H1 (cell line): ENCODE measurements at regions not wholly inside any gene's neighbourhood (a gene's known extent, or its start where the extent isn't known, plus 50 kb on each side); places are given as distances from the start of the nearest gene placed in this dataset.

Source experiments
- CTCF ChIA-PET: fragments of 300-600 bp; sonication (Branson Sonifier 250); formaldehyde crosslinking; loops from one replicate; lab custom pipeline; 2021; ENCODE audit not compliant: partially characterized antibody; lab: Charles Lee
- POLR2A ChIA-PET: fragments of 300-600 bp; sonication (Branson Sonifier 250); formaldehyde crosslinking; loops from one replicate; lab custom pipeline; 2021; ENCODE audit warnings: inconsistent platforms; ENCODE audit not compliant: partially characterized antibody; lab: Charles Lee
- DNase-seq, 2 experiments: peaks; one replicate each; pipeline versions ENCODE4 v3.0.0 to v3.0.0-alpha.2; 2010 to 2022; ENCODE audit warnings: low spot score in 2 of 2, low read depth in 1 of 2, mixed read lengths in 1 of 2
- FAIRE-seq: peaks from 2 replicates; lab custom pipeline; 2011; peaks lifted over from hg19 to GRCh38; lab: Jason Lieb, UNC
- H2AFZ ChIP-seq: 2 replicates; pipeline ENCODE4 v1.8.1; 2012; ENCODE audit warnings: low read length, inconsistent platforms
- H2AK5ac ChIP-seq: 2 replicates; pipeline ENCODE4 v1.6.1; 2013; ENCODE audit warnings: low read depth, low read length
- H2BK120ac ChIP-seq: replicated peaks from 2 replicates; pipeline ENCODE3; 2013; ENCODE audit warnings: low read depth, low read length, inconsistent platforms
- H2BK12ac ChIP-seq: 2 replicates; pipeline ENCODE4 v1.6.1; 2013; ENCODE audit warnings: low read depth, low read length
- H2BK15ac ChIP-seq: 2 replicates; pipeline ENCODE4 v1.6.1; 2013; ENCODE audit warnings: low read length
- H2BK20ac ChIP-seq: 2 replicates; pipeline ENCODE4 v1.6.1; 2013; ENCODE audit warnings: low read length
- H2BK5ac ChIP-seq: 2 replicates; pipeline ENCODE4 v1.6.1; 2013; ENCODE audit warnings: low read depth, low read length
- H3K14ac ChIP-seq: 2 replicates; pipeline ENCODE4 v1.6.1; 2013; ENCODE audit warnings: inconsistent platforms; ENCODE audit not compliant: insufficient read length
- H3K18ac ChIP-seq: 2 replicates; pipeline ENCODE4 v1.6.1; 2013; ENCODE audit warnings: low read length; ENCODE audit errors: extremely low read depth
- H3K23ac ChIP-seq: 2 replicates; pipeline ENCODE4 v1.6.1; 2013; ENCODE audit warnings: inconsistent platforms; ENCODE audit not compliant: insufficient read length
- H3K23me2 ChIP-seq: 2 replicates; pipeline ENCODE4 v1.6.1; 2013; ENCODE audit warnings: low read depth, low read length
- H3K27ac ChIP-seq: 2 replicates; pipeline ENCODE4 v1.6.1; 2011; ENCODE audit warnings: low read depth, low read length, inconsistent platforms
- H3K27me3 ChIP-seq, 4 experiments: replicated peaks in 1 of 4; 1 replicate in 1 of 4; 2 replicates in 3 of 4; pipeline versions ENCODE4 v1.6.1 to v1.8.1; 2011 to 2013; ENCODE audit warnings: low read length in 3 of 4, mild to moderate bottlenecking in 3 of 4, inconsistent platforms in 2 of 4, mixed read lengths in 2 of 4, moderate library complexity in 1 of 4; ENCODE audit not compliant: control insufficient read depth in 3 of 4, insufficient read depth in 3 of 4; ENCODE audit errors: extremely low read depth in 1 of 4
- H3K36me3 ChIP-seq, 4 experiments: 2 replicates each; pipeline versions ENCODE4 v1.6.1 to v1.8.1; 2011 to 2013; ENCODE audit warnings: mild to moderate bottlenecking in 4 of 4, low read length in 3 of 4, moderate library complexity in 2 of 4, control low read depth in 1 of 4, inconsistent platforms in 1 of 4; ENCODE audit not compliant: insufficient read depth in 4 of 4, control insufficient read depth in 2 of 4
- H3K4ac ChIP-seq: replicated peaks from 2 replicates; pipeline ENCODE3; 2013; ENCODE audit warnings: low read length, low read depth, mixed read lengths, inconsistent platforms; ENCODE audit not compliant: insufficient read length
- H3K4me1 ChIP-seq, 4 experiments: replicated peaks in 1 of 4; 1 replicate in 1 of 4; 2 replicates in 3 of 4; pipeline versions ENCODE4 v1.6.1 to v1.8.1; 2011 to 2013; ENCODE audit warnings: low read length in 3 of 4, inconsistent platforms in 2 of 4, mixed read lengths in 1 of 4; ENCODE audit not compliant: insufficient read depth in 4 of 4, control insufficient read depth in 3 of 4
- H3K4me2 ChIP-seq, 2 experiments: 2 replicates each; pipeline versions ENCODE4 v1.6.1 to v1.8.1; 2011 to 2013; ENCODE audit warnings: low read depth in 2 of 2, low read length in 2 of 2, control low read depth in 1 of 2, inconsistent platforms in 1 of 2, mild to moderate bottlenecking in 1 of 2; ENCODE audit not compliant: insufficient read depth in 1 of 2
- H3K4me3 ChIP-seq, 4 experiments: fragments of 200-600, 300-600 bp in 1 of 4; sonication (generic), shearing (Covaris generic), sonication (Bioruptor Twin) in 1 of 4; 2 replicates each; pipeline versions ENCODE4 v1.5.1 to v1.8.1; 2011 to 2016; ENCODE audit warnings: low read length in 4 of 4, low read depth in 3 of 4, control low read depth in 2 of 4, inconsistent platforms in 2 of 4, mild to moderate bottlenecking in 2 of 4, mixed read lengths in 1 of 4, moderate library complexity in 1 of 4; ENCODE audit not compliant: insufficient read depth in 2 of 4; ENCODE audit errors: extremely low read depth in 1 of 4
- H3K56ac ChIP-seq: replicated peaks from 2 replicates; pipeline ENCODE3; 2013; ENCODE audit warnings: low read depth, mild to moderate bottlenecking, mixed read lengths, low read length, inconsistent platforms; ENCODE audit not compliant: insufficient read length
- H3K79me1 ChIP-seq: 2 replicates; pipeline ENCODE4 v1.6.1; 2013; ENCODE audit warnings: low read depth, low read length, control low read depth
- H3K79me2 ChIP-seq, 2 experiments: 2 replicates each; pipeline versions ENCODE4 v1.6.1 to v1.8.1; 2012 to 2013; ENCODE audit warnings: low read length in 2 of 2, mild to moderate bottlenecking in 2 of 2, inconsistent platforms in 1 of 2; ENCODE audit not compliant: insufficient read depth in 2 of 2, control insufficient read depth in 1 of 2
- H3K9ac ChIP-seq, 4 experiments: replicated peaks in 1 of 4; 1 replicate in 1 of 4; 2 replicates in 3 of 4; pipeline versions ENCODE4 v1.6.1 to v1.8.1; 2011 to 2013; ENCODE audit warnings: low read depth in 3 of 4, low read length in 3 of 4, control low read depth in 2 of 4, mild to moderate bottlenecking in 2 of 4, moderate library complexity in 2 of 4, inconsistent platforms in 1 of 4; ENCODE audit errors: extremely low read depth in 1 of 4
- H3K9me3 ChIP-seq, 2 experiments: 2 replicates each; pipeline versions ENCODE4 v1.6.1 to v1.8.1; 2012 to 2013; ENCODE audit warnings: mild to moderate bottlenecking in 2 of 2, moderate library complexity in 2 of 2, control low read depth in 1 of 2, inconsistent platforms in 1 of 2, low read depth in 1 of 2, low read length in 1 of 2, mixed read lengths in 1 of 2; ENCODE audit not compliant: insufficient read depth in 2 of 2
- H4K20me1 ChIP-seq, 2 experiments: replicated peaks in 1 of 2; 2 replicates each; pipeline versions ENCODE3 to v1.8.1; 2011 to 2013; ENCODE audit warnings: inconsistent platforms in 2 of 2, low read length in 2 of 2, mild to moderate bottlenecking in 1 of 2; ENCODE audit not compliant: insufficient read depth in 2 of 2, control insufficient read depth in 1 of 2
- H4K5ac ChIP-seq: 2 replicates; pipeline ENCODE4 v1.6.1; 2013; ENCODE audit warnings: low read length, low read depth, mixed read lengths, inconsistent platforms; ENCODE audit not compliant: insufficient read length
- H4K8ac ChIP-seq: 2 replicates; pipeline ENCODE4 v1.8.0; 2013; ENCODE audit warnings: mild to moderate bottlenecking, moderate library complexity, low read length, inconsistent platforms; ENCODE audit not compliant: insufficient read depth; ENCODE audit errors: extremely low read depth
- H4K91ac ChIP-seq: replicated peaks from 2 replicates; pipeline ENCODE3; 2013; ENCODE audit warnings: low read length, mixed read lengths, inconsistent platforms; ENCODE audit not compliant: insufficient read length
- KDM4A ChIP-seq: IDR thresholded peaks from one replicate; pipeline ENCODE4 v1.7.1; 2012; ENCODE audit warnings: low read depth, mild to moderate bottlenecking, moderate library complexity, low read length, inconsistent platforms; ENCODE audit not compliant: severe bottlenecking
- MAFK ChIP-seq: IDR thresholded peaks from 2 replicates; pipeline ENCODE4 v1.6.1; 2012; ENCODE audit warnings: low read depth, mild to moderate bottlenecking, improper control_type of control experiment, low read length
- WGBS, 2 experiments: shearing (Covaris generic) in 1 of 2; methylation state at CpG; one replicate each; pipeline versions ENCODE4 v1.1.6 to v1.1.7; 2013 to 2015; ENCODE audit warnings: low lambda C conversion rate in 2 of 2, mixed read lengths in 2 of 2, inconsistent platforms in 1 of 2, low coverage in 1 of 2, missing lambda C conversion rate in 1 of 2; ENCODE audit not compliant: insufficient replicate concordance in 2 of 2, insufficient coverage in 1 of 2, insufficient read length in 1 of 2; ENCODE audit errors: extremely low coverage in 1 of 2, missing lambda C conversion rate in 1 of 2; 5-methylcytosine and 5-hydroxymethylcytosine counted together

DNA sequence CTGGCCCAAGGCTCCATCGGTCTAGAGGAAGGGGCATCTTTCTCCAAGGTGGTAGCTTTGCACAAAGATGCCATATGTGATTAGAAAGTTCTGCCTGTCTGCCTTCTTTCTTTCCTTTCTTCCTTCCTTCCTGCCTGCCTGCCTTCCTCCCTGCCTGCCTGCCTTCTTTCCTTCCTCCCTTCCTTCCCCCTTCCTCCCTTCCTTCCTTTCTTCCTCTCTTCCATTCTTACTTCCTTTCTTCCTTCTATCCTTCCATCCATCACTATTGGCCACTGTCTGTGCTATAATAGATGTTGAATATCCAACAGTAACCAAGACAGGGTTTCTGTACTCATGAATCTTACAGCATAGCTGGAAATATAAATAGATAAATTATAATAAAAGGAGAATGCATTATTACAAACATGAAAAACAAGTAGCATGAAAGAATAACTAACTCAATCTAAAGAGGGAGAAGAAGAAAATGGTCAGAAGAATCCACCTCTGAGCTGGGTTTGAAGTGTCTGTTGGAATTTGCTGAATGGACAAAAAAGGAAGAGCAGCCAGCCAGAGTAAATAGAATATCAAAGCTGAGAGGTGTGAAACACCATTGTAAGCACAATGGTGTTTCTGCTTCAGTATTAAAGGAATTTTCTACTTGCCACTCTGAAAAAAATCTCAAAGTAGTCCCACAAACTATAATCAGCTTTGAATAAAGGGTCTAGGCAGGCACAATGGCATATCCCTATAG, 250.6 kb upstream of the NR5A2 start:
- Histone ChIP-seq H3K56ac (no peak overlapping the region), H3K9ac (no peak overlapping the region), H4K8ac (no peak overlapping the region), H3K79me2 (no peaks in the 10 kb centered on the region), H3K4me3 (no peak overlapping the region), H3K23me2 (no peaks in the 10 kb centered on the region; the same call in 1 of the 2 replicates), H3K9me3 (no peaks in the 10 kb centered on the region), H3K18ac (no peak overlapping the region), H2BK5ac (no peak overlapping the region), H2AFZ (no peak overlapping the region), H4K91ac (no peak overlapping the region), H3K27ac (no peak overlapping the region), H2BK20ac (no peak overlapping the region), H2AK5ac (no peak overlapping the region), H3K36me3 (no peaks in the 10 kb centered on the region), H3K23ac (no peak overlapping the region), H2BK120ac (no peak overlapping the region), H2BK12ac (no peak overlapping the region), H3K4ac (no peak overlapping the region), H4K5ac (no peak overlapping the region), H3K79me1 (no peaks in the 10 kb centered on the region), H3K4me1 (no peaks in the 10 kb centered on the region), H4K20me1 (no peaks in the 10 kb centered on the region), H3K27me3 (no peaks in the 10 kb centered on the region), H3K4me2 (no peak overlapping the region), H3K14ac (no peak overlapping the region), H2BK15ac (no peak overlapping the region)
- peak; percentile 94 for TF ChIP-seq MAFK
- TF ChIP-seq KDM4A: no peak
- no peak for FAIRE-seq
- POLR2A ChIA-PET: no interaction called here
- DNase-seq: no peak
- WGBS, 2 experiments: 100% methylated on average over 1 of the region's 1 CpG; no CpG with 5 or more reads in 1 of the 2 experiments
- CTCF ChIA-PET: no interaction called here
